SU-DHL-6 (cell line): ENCODE measurements at regions not wholly inside any gene's neighbourhood (a gene's known extent, or its start where the extent isn't known, plus 50 kb on each side); places are given as distances from the start of the nearest gene placed in this dataset.

Experiments used
- H2AFZ ChIP-seq: fragments of 200-600 bp; sonication (generic); 2 replicates; pipeline ENCODE4 v1.6.1; 2014; ENCODE audit warnings: low read depth, mild to moderate bottlenecking, moderate library complexity, mixed read lengths, antibody characterized with exemption, low read length; ENCODE audit not compliant: severe bottlenecking
- H3F3A ChIP-seq: fragments of 200-600 bp; shearing (Covaris generic); 2 replicates; pipeline ENCODE4 v1.6.0; 2016; ENCODE audit warnings: antibody characterized with exemption, mild to moderate bottlenecking; ENCODE audit not compliant: insufficient read depth
- H3K27ac ChIP-seq: fragments of 200-600 bp; sonication (generic); 2 replicates; pipeline ENCODE4 v1.5.1; 2016; ENCODE audit warnings: low read depth, mild to moderate bottlenecking, low read length, moderate library complexity, mixed read lengths
- H3K27me3 ChIP-seq: fragments of 200-600 bp; sonication (generic), shearing (Covaris generic); 2 replicates; pipeline ENCODE4 v1.6.0; 2014; ENCODE audit warnings: mild to moderate bottlenecking, low read length
- H3K36me3 ChIP-seq: fragments of 200-600 bp; sonication (generic); 2 replicates; pipeline ENCODE4 v1.6.1; 2014; ENCODE audit warnings: mild to moderate bottlenecking, low read length, mixed read lengths
- H3K4me2 ChIP-seq: fragments of 300-600, 200-600 bp; shearing (Covaris generic), sonication (generic); 2 replicates; pipeline ENCODE4 v1.6.0; 2014; ENCODE audit warnings: low read length, low read depth, mild to moderate bottlenecking; ENCODE audit not compliant: poor library complexity, severe bottlenecking
- H3K4me3 ChIP-seq: fragments of 200-600 bp; sonication (generic); 2 replicates; pipeline ENCODE4 v1.5.1; 2014; ENCODE audit warnings: antibody characterized with exemption, low read length, mild to moderate bottlenecking, mixed read lengths; ENCODE audit not compliant: insufficient read depth, poor library complexity, severe bottlenecking
- H3K79me2 ChIP-seq: fragments of 200-600 bp; sonication (generic); 2 replicates; pipeline ENCODE4 v1.6.1; 2014; ENCODE audit warnings: mild to moderate bottlenecking, low read length, moderate library complexity; ENCODE audit not compliant: insufficient read depth
- H3K9ac ChIP-seq: fragments of 200-600 bp; sonication (generic); 2 replicates; pipeline ENCODE4 v1.7.0; 2014; ENCODE audit warnings: mild to moderate bottlenecking, low read length
- H3K9me2 ChIP-seq: fragments of 200-600 bp; sonication (generic); replicated peaks from 2 replicates; pipeline ENCODE4 v1.6.1; 2014; ENCODE audit warnings: low read length; ENCODE audit not compliant: insufficient read depth
- H3K9me3 ChIP-seq: fragments of 200-600 bp; sonication (generic); 2 replicates; pipeline ENCODE4 v1.6.1; 2014; ENCODE audit warnings: low read length, mixed read lengths; ENCODE audit not compliant: insufficient read depth
- H4K20me1 ChIP-seq: fragments of 200-600 bp; sonication (generic); 2 replicates; pipeline ENCODE4 v1.6.1; 2014; ENCODE audit warnings: low read depth, mild to moderate bottlenecking, antibody characterized with exemption, low read length, moderate library complexity, mixed read lengths
- EZH2phosphoT487 ChIP-seq: fragments of 200-600 bp; sonication (generic), shearing (Covaris generic); conservative IDR thresholded peaks from 2 replicates; pipeline ENCODE4 v1.6.1; 2018; ENCODE audit warnings: mild to moderate bottlenecking, antibody characterized with exemption, low read length, moderate library complexity, mixed read lengths
- TF ChIP-seq, protein P1 (sequence below): fragments of 200-600 bp; sonication (generic); IDR thresholded peaks from one replicate; pipeline ENCODE4 v1.5.1; 2017; ENCODE audit warnings: antibody characterized with exemption, mild to moderate bottlenecking, low read length, moderate library complexity; ENCODE audit not compliant: insufficient read depth, poor library complexity, severe bottlenecking

- Histone ChIP-seq H3K4me3 (no peak overlapping the region), H3F3A (no peaks in the 10 kb centered on the region), H2AFZ (no peak overlapping the region), H3K27me3 (no peaks in the 10 kb centered on the region), H3K9ac (no peak overlapping the region), H4K20me1 (no peaks in the 10 kb centered on the region), H3K36me3 (no peaks in the 10 kb centered on the region), H3K27ac (no peak overlapping the region), H3K9me3 (no peaks in the 10 kb centered on the region), H3K9me2 (no peaks in the 10 kb centered on the region), H3K4me2 (no peak overlapping the region), H3K79me2 (no peaks in the 10 kb centered on the region)
- TF ChIP-seq, protein P1, sequence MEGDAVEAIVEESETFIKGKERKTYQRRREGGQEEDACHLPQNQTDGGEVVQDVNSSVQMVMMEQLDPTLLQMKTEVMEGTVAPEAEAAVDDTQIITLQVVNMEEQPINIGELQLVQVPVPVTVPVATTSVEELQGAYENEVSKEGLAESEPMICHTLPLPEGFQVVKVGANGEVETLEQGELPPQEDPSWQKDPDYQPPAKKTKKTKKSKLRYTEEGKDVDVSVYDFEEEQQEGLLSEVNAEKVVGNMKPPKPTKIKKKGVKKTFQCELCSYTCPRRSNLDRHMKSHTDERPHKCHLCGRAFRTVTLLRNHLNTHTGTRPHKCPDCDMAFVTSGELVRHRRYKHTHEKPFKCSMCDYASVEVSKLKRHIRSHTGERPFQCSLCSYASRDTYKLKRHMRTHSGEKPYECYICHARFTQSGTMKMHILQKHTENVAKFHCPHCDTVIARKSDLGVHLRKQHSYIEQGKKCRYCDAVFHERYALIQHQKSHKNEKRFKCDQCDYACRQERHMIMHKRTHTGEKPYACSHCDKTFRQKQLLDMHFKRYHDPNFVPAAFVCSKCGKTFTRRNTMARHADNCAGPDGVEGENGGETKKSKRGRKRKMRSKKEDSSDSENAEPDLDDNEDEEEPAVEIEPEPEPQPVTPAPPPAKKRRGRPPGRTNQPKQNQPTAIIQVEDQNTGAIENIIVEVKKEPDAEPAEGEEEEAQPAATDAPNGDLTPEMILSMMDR = no peak
- no peak for TF ChIP-seq EZH2phosphoT487
Observed at GRCh38 chr7:46679671-46680070, 758.6 kb upstream of the IGFBP3 start.

GRCh38 chr7:46678421-46678820 is 757.3 kb upstream of the IGFBP3 start:
- no peak overlapping the region for H2AFZ ChIP-seq
- H3K4me3 ChIP-seq = no peak overlapping the region
- H3K27me3 ChIP-seq = no peaks in the 10 kb centered on the region
- H3K9ac ChIP-seq = no peak overlapping the region
- TF ChIP-seq, protein P1 = no peak
- TF ChIP-seq EZH2phosphoT487 = no peak
- H3K27ac ChIP-seq = no peak overlapping the region
- no peaks in the 10 kb centered on the region for H3K36me3 ChIP-seq
- H4K20me1 ChIP-seq = no peaks in the 10 kb centered on the region
- no peaks in the 10 kb centered on the region for H3F3A ChIP-seq
- H3K9me3 ChIP-seq = no peaks in the 10 kb centered on the region
- no peaks in the 10 kb centered on the region for H3K9me2 ChIP-seq
- H3K79me2 ChIP-seq = no peaks in the 10 kb centered on the region
- H3K4me2 ChIP-seq = no peak overlapping the region

DNA sequence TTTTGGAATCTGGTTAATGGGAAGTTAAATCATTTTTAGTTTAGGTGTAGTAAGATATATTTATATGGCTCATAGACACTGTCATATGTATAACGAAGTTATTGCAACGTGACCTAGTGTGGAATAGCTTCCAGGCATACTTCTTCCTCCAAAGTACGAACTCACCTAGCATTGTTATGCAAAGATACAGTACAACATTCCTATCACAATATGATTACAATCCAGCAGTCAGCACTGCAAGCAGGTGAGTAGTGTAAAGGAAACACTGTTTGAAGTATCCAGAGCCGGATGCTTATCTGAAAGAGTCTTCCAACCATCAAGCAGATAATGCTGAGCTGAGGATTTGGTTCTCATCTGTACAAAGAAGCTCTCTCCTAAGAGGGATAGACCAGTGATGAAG is 754.4 kb upstream of the IGFBP3 start:
- Histone ChIP-seq H3K4me3 (no peak overlapping the region), H3K36me3 (no peaks in the 10 kb centered on the region), H2AFZ (no peak overlapping the region), H3K4me2 (no peak overlapping the region), H3K27me3 (no peaks in the 10 kb centered on the region), H3K27ac (no peak overlapping the region), H3F3A (no peaks in the 10 kb centered on the region), H4K20me1 (no peaks in the 10 kb centered on the region), H3K79me2 (no peaks in the 10 kb centered on the region), H3K9me2 (no peaks in the 10 kb centered on the region), H3K9me3 (no peaks in the 10 kb centered on the region), H3K9ac (no peak overlapping the region)
- TF ChIP-seq EZH2phosphoT487 = no peak

GRCh38 chr7:46672861-46673260 is 751.8 kb upstream of the IGFBP3 start:
- Histone ChIP-seq H4K20me1 (no peaks in the 10 kb centered on the region), H3K9ac (no peak overlapping the region), H3F3A (no peaks in the 10 kb centered on the region), H3K36me3 (no peaks in the 10 kb centered on the region), H3K27ac (no peak overlapping the region), H3K9me2 (no peaks in the 10 kb centered on the region), H3K4me2 (no peak overlapping the region), H3K9me3 (no peaks in the 10 kb centered on the region), H3K4me3 (no peak overlapping the region), H3K27me3 (no peaks in the 10 kb centered on the region), H3K79me2 (no peaks in the 10 kb centered on the region), H2AFZ (no peak overlapping the region)
- no peak for TF ChIP-seq EZH2phosphoT487
- TF ChIP-seq, protein P1 = no peak
